ENCODE measurements at regions not wholly inside any gene's neighbourhood (a gene's known extent, or its start where the extent isn't known, plus 50 kb on each side); places are given as distances from the start of the nearest gene placed in this dataset.

- Mint-ChIP-seq H3K36me3 (ENCODE audit: low read depth) (no peaks in the 10 kb centered on the region), H3K9me3 (peaks cover 46% of the 10 kb centered on the region), H3K27me3 (no peaks in the 10 kb centered on the region), H3K4me1 (ENCODE audit: low read depth) (no peaks in the 10 kb centered on the region), H3K4me3 (no peak overlapping the region), H3K27ac (no peak overlapping the region)
- intact Hi-C loops (cut with micrococcal nuclease), result no loop called here
Measured at GRCh38 chr2:139380051-139380450, 599.9 kb upstream of the NXPH2 start.

- Mint-ChIP-seq H3K36me3 (ENCODE audit: low read depth) (no peaks in the 10 kb centered on the region), H3K9me3 (peaks cover 40% of the 10 kb centered on the region), H3K27me3 (no peaks in the 10 kb centered on the region), H3K4me1 (ENCODE audit: low read depth) (no peaks in the 10 kb centered on the region), H3K27ac (no peak overlapping the region), H3K4me3 (no peak overlapping the region)
- intact Hi-C loops (cut with micrococcal nuclease), result no loop called here
Measured at GRCh38 chr2:139378373-139378772, 598.2 kb upstream of the NXPH2 start.

- Mint-ChIP-seq H3K4me1 (ENCODE audit: low read depth) (no peaks in the 10 kb centered on the region), H3K36me3 (ENCODE audit: low read depth) (no peaks in the 10 kb centered on the region), H3K4me3 (no peak overlapping the region), H3K27ac (no peak overlapping the region), H3K27me3 (no peaks in the 10 kb centered on the region), H3K9me3 (peaks cover 51% of the 10 kb centered on the region)
- intact Hi-C loops (cut with micrococcal nuclease), result no loop called here
Measured at GRCh38 chr2:139374296-139374850, 594.2 kb upstream of the NXPH2 start.

- Mint-ChIP-seq H3K9me3 (peaks cover 25% of the 10 kb centered on the region), H3K36me3 (ENCODE audit: low read depth) (no peaks in the 10 kb centered on the region), H3K4me1 (ENCODE audit: low read depth) (no peaks in the 10 kb centered on the region), H3K4me3 (no peak overlapping the region), H3K27ac (no peak overlapping the region), H3K27me3 (no peaks in the 10 kb centered on the region)
- intact Hi-C loops (cut with micrococcal nuclease), result no loop called here
Measured at GRCh38 chr2:139369423-139370409, 589.5 kb upstream of the NXPH2 start.

- H3K27me3 Mint-ChIP-seq, result no peaks in the 10 kb centered on the region
Measured at GRCh38 chr2:139367416-139367815, 587.2 kb upstream of the NXPH2 start.

GRCh38 chr2:139366681-139367080 is 586.5 kb upstream of the NXPH2 start:
- no peak overlapping the region for H3K4me3 Mint-ChIP-seq
- H3K36me3 Mint-ChIP-seq (ENCODE audit: low read depth), result no peaks in the 10 kb centered on the region
- peaks cover 21% of the 10 kb centered on the region for H3K9me3 Mint-ChIP-seq
- intact Hi-C loops (cut with micrococcal nuclease), result no loop called here
- H3K27ac Mint-ChIP-seq, result no peak overlapping the region
- no peaks in the 10 kb centered on the region for H3K4me1 Mint-ChIP-seq (ENCODE audit: low read depth)
- H3K27me3 Mint-ChIP-seq, result no peaks in the 10 kb centered on the region

More at GRCh38 chr2:139367416-139367815, 587.2 kb upstream of the NXPH2 start:
- Mint-ChIP-seq H3K4me3 (no peak overlapping the region), H3K9me3 (peaks cover 25% of the 10 kb centered on the region), H3K36me3 (ENCODE audit: low read depth) (no peaks in the 10 kb centered on the region), H3K4me1 (ENCODE audit: low read depth) (no peaks in the 10 kb centered on the region), H3K27ac (no peak overlapping the region)
- intact Hi-C loops (cut with micrococcal nuclease), result no loop called here

- Mint-ChIP-seq H3K9me3 (peaks cover 13% of the 10 kb centered on the region), H3K27me3 (no peaks in the 10 kb centered on the region), H3K4me1 (ENCODE audit: low read depth) (no peaks in the 10 kb centered on the region), H3K36me3 (ENCODE audit: low read depth) (no peaks in the 10 kb centered on the region), H3K27ac (no peak overlapping the region), H3K4me3 (no peak overlapping the region)
- intact Hi-C loops (cut with micrococcal nuclease), result no loop called here
Measured at GRCh38 chr2:139365189-139365588, 585.0 kb upstream of the NXPH2 start.

- Mint-ChIP-seq H3K4me1 (ENCODE audit: low read depth) (no peaks in the 10 kb centered on the region), H3K36me3 (ENCODE audit: low read depth) (no peaks in the 10 kb centered on the region), H3K4me3 (no peak overlapping the region), H3K27ac (no peak overlapping the region), H3K9me3 (no peaks in the 10 kb centered on the region), H3K27me3 (no peaks in the 10 kb centered on the region)
- intact Hi-C loops (cut with micrococcal nuclease), result no loop called here
Measured at GRCh38 chr2:139360654-139361053, 580.5 kb upstream of the NXPH2 start.

GRCh38 chr2:139359818-139360217 is 579.6 kb upstream of the NXPH2 start:
- H3K9me3 Mint-ChIP-seq, result no peaks in the 10 kb centered on the region
- H3K27me3 Mint-ChIP-seq, result no peaks in the 10 kb centered on the region
- no peaks in the 10 kb centered on the region for H3K36me3 Mint-ChIP-seq (ENCODE audit: low read depth)
- H3K4me1 Mint-ChIP-seq (ENCODE audit: low read depth), result no peaks in the 10 kb centered on the region
- intact Hi-C loops (cut with micrococcal nuclease), result no loop called here
- no peak overlapping the region for H3K4me3 Mint-ChIP-seq
- H3K27ac Mint-ChIP-seq, result no peak overlapping the region

- no peak overlapping the region for H3K4me3 Mint-ChIP-seq
- H3K4me1 Mint-ChIP-seq (ENCODE audit: low read depth), result no peaks in the 10 kb centered on the region
- peaks cover 5% of the 10 kb centered on the region for H3K9me3 Mint-ChIP-seq
- H3K36me3 Mint-ChIP-seq (ENCODE audit: low read depth), result no peaks in the 10 kb centered on the region
- no peak overlapping the region for H3K27ac Mint-ChIP-seq
- H3K27me3 Mint-ChIP-seq, result no peaks in the 10 kb centered on the region
- intact Hi-C loops (cut with micrococcal nuclease), result no loop called here
Measured at GRCh38 chr2:139357972-139358371, 577.8 kb upstream of the NXPH2 start.

- intact Hi-C loops (cut with micrococcal nuclease), result no loop called here
- no peaks in the 10 kb centered on the region for H3K27me3 Mint-ChIP-seq
- no peaks in the 10 kb centered on the region for H3K4me1 Mint-ChIP-seq (ENCODE audit: low read depth)
- H3K27ac Mint-ChIP-seq, result no peak overlapping the region
- no peak overlapping the region for H3K4me3 Mint-ChIP-seq
- no peaks in the 10 kb centered on the region for H3K36me3 Mint-ChIP-seq (ENCODE audit: low read depth)
- peaks cover 21% of the 10 kb centered on the region for H3K9me3 Mint-ChIP-seq
Measured at GRCh38 chr2:139354518-139354917, 574.3 kb upstream of the NXPH2 start.

- no peaks in the 10 kb centered on the region for H3K36me3 Mint-ChIP-seq (ENCODE audit: low read depth)
- intact Hi-C loops (cut with micrococcal nuclease), result no loop called here
- peaks cover 28% of the 10 kb centered on the region for H3K9me3 Mint-ChIP-seq
- H3K27me3 Mint-ChIP-seq, result no peaks in the 10 kb centered on the region
- H3K27ac Mint-ChIP-seq, result no peak overlapping the region
- no peaks in the 10 kb centered on the region for H3K4me1 Mint-ChIP-seq (ENCODE audit: low read depth)
- no peak overlapping the region for H3K4me3 Mint-ChIP-seq
Measured at GRCh38 chr2:139353874-139354273, 573.7 kb upstream of the NXPH2 start.

- Mint-ChIP-seq H3K9me3 (no peaks in the 10 kb centered on the region), H3K27ac (no peak overlapping the region), H3K36me3 (ENCODE audit: low read depth) (no peaks in the 10 kb centered on the region), H3K27me3 (no peaks in the 10 kb centered on the region), H3K4me3 (no peak overlapping the region), H3K4me1 (ENCODE audit: low read depth) (no peaks in the 10 kb centered on the region)
- intact Hi-C loops (cut with micrococcal nuclease), result no loop called here
Measured at GRCh38 chr2:139317259-139317658, 537.1 kb upstream of the NXPH2 start.

- H3K27ac Mint-ChIP-seq, result no peak overlapping the region
- no peaks in the 10 kb centered on the region for H3K27me3 Mint-ChIP-seq
- no peak overlapping the region for H3K4me3 Mint-ChIP-seq
- no peaks in the 10 kb centered on the region for H3K4me1 Mint-ChIP-seq (ENCODE audit: low read depth)
- H3K36me3 Mint-ChIP-seq (ENCODE audit: low read depth), result no peaks in the 10 kb centered on the region
- intact Hi-C loops (cut with micrococcal nuclease), result no loop called here
- no peaks in the 10 kb centered on the region for H3K9me3 Mint-ChIP-seq
Measured at GRCh38 chr2:139314059-139314458, 533.9 kb upstream of the NXPH2 start.
